ENCODE measurements at regions not wholly inside any gene's neighbourhood (a gene's known extent, or its start where the extent isn't known, plus 50 kb on each side); places are given as distances from the start of the nearest gene placed in this dataset.
"Not testable (repeated sequence)": the region's sequence is repeated elsewhere in the genome, so short reads cannot be mapped to it uniquely, and the experiment has no call there.

DNA sequence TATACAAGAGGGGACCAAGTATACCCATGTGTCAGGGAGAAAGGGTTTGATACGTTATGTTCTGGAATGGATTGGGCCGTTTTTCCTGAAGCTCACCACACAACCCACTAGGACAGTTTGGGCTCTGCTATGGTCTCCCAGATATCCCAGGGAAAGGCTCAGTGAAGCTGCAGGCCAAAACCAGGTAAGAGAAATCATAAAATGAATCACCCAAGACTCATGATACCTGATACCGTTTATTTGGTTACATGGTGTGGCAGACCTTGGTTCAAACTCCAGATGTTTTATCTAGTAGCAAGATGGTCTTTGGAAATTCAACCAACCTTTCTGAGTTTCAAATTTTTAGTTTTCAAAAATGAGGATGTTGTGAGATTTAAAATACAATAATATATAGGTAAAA, 177.6 kb downstream of the C12orf75 start:
- Histone ChIP-seq H3K18ac (ENCODE audit: low read depth in 1 of 2, low read length in 2 of 2) (no peak overlapping the region), H3K4ac (ENCODE audit: low read depth in 1 of 2, low read length in 2 of 2) (no peak overlapping the region), H3K23ac (ENCODE audit: low read length in 2 of 2) (no peak overlapping the region), H3K27ac (ENCODE audit: low read length, poor library complexity, severe bottlenecking) (peak overlapping the region; percentile 17), H3K36me3 (ENCODE audit: control insufficient read depth in 1 of 2, insufficient read depth in 2 of 2, low read depth in 1 of 2, low read length in 2 of 2) (no peaks in the 10 kb centered on the region), H3K9me3 (ENCODE audit: control insufficient read depth, low read length) (no peaks in the 10 kb centered on the region), H3K14ac (ENCODE audit: low read length in 2 of 2) (no peak overlapping the region), H3K9ac (ENCODE audit: low read length) (no peak overlapping the region), H3K79me1 (replicated peaks; ENCODE audit: low read length, poor library complexity, severe bottlenecking) (no peaks in the 10 kb centered on the region), H3K4me2 (ENCODE audit: low read length, poor library complexity, severe bottlenecking) (no peak overlapping the region), H4K8ac (ENCODE audit: low read length) (no peak overlapping the region), H2BK120ac (ENCODE audit: low read depth, low read length) (no peak overlapping the region), H2BK15ac (ENCODE audit: low read depth, poor library complexity, severe bottlenecking) (no peak overlapping the region), H2AFZ (ENCODE audit: low read depth, low read length) (no peak overlapping the region), H2AK5ac (ENCODE audit: low read length, severe bottlenecking) (no peak overlapping the region), H3K4me3 (ENCODE audit: insufficient read depth in 1 of 2, low read depth in 1 of 2, low read length in 2 of 2) (no peak overlapping the region), H2BK5ac (ENCODE audit: low read depth, low read length, poor library complexity, severe bottlenecking) (no peak overlapping the region), H3K4me1 (ENCODE audit: control insufficient read depth, insufficient read depth, low read depth, low read length) (peaks cover 5% of the 10 kb centered on the region), H4K91ac (ENCODE audit: low read length) (no peak overlapping the region), H2BK12ac (ENCODE audit: low read length in 2 of 2) (no peak overlapping the region), H3K27me3 (ENCODE audit: control insufficient read depth in 1 of 2, insufficient read depth in 1 of 2, low read length in 2 of 2) (peaks cover 0 to 18% of the 10 kb centered on the region in 2 experiments)
- 96% methylated on average over 3 of the region's 3 CpGs for WGBS
- DNase-seq, result no peak

DNA sequence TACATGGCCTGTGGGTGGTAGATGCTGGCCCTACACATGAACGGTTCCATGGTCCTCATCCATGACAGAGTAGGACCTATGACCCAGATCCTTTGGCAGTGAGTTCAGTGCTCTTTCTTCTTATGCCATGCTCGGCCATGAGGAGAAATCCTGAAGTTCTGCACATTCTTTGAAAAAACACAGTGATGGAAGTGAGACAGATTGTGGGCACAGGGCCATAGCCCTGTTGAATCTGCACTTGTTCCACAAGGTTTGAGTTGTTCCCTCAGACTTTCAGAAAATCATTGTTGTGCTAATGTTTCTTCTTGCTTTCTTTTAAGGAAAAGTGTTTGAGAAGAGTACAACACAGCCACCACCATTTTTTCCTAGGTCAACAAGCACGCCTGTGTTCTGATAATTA, 180.0 kb downstream of the C12orf75 start:
- no peak overlapping the region for H2BK12ac ChIP-seq (ENCODE audit: low read length in 2 of 2)
- no peak overlapping the region for H3K4me2 ChIP-seq (ENCODE audit: low read length, poor library complexity, severe bottlenecking)
- no peak overlapping the region for H3K18ac ChIP-seq (ENCODE audit: low read depth in 1 of 2, low read length in 2 of 2)
- DNase-seq, result no peak
- no peak overlapping the region for H3K4me3 ChIP-seq (ENCODE audit: insufficient read depth in 1 of 2, low read depth in 1 of 2, low read length in 2 of 2)
- no peak overlapping the region for H2AK5ac ChIP-seq (ENCODE audit: low read length, severe bottlenecking)
- no peak overlapping the region for H2BK15ac ChIP-seq (ENCODE audit: low read depth, poor library complexity, severe bottlenecking)
- no peak overlapping the region for H3K23ac ChIP-seq (ENCODE audit: low read length in 2 of 2)
- H2BK5ac ChIP-seq (ENCODE audit: low read depth, low read length, poor library complexity, severe bottlenecking), result no peak overlapping the region
- no peak overlapping the region for H3K27ac ChIP-seq (ENCODE audit: low read length, poor library complexity, severe bottlenecking)
- H4K8ac ChIP-seq (ENCODE audit: low read length), result no peak overlapping the region
- H3K4me1 ChIP-seq (ENCODE audit: control insufficient read depth, insufficient read depth, low read depth, low read length), result peaks cover 5% of the 10 kb centered on the region
- WGBS, result 87% methylated on average over 2 of the region's 3 CpGs
- H2AFZ ChIP-seq (ENCODE audit: low read depth, low read length), result no peak overlapping the region
- H4K91ac ChIP-seq (ENCODE audit: low read length), result no peak overlapping the region
- H2BK120ac ChIP-seq (ENCODE audit: low read depth, low read length), result no peak overlapping the region
- H3K79me1 ChIP-seq (replicated peaks; ENCODE audit: low read length, poor library complexity, severe bottlenecking), result no peaks in the 10 kb centered on the region
- H3K9ac ChIP-seq (ENCODE audit: low read length), result no peak overlapping the region
- H3K4ac ChIP-seq (ENCODE audit: low read depth in 1 of 2, low read length in 2 of 2), result no peak overlapping the region
- H3K14ac ChIP-seq (ENCODE audit: low read length in 2 of 2), result no peak overlapping the region
- no peaks in the 10 kb centered on the region for H3K36me3 ChIP-seq (ENCODE audit: control insufficient read depth in 1 of 2, insufficient read depth in 2 of 2, low read depth in 1 of 2, low read length in 2 of 2)
- H3K27me3 ChIP-seq (ENCODE audit: control insufficient read depth in 1 of 2, insufficient read depth in 1 of 2, low read length in 2 of 2), result peaks cover 0 to 14% of the 10 kb centered on the region in 2 experiments
- no peaks in the 10 kb centered on the region for H3K9me3 ChIP-seq (ENCODE audit: control insufficient read depth, low read length)

DNA sequence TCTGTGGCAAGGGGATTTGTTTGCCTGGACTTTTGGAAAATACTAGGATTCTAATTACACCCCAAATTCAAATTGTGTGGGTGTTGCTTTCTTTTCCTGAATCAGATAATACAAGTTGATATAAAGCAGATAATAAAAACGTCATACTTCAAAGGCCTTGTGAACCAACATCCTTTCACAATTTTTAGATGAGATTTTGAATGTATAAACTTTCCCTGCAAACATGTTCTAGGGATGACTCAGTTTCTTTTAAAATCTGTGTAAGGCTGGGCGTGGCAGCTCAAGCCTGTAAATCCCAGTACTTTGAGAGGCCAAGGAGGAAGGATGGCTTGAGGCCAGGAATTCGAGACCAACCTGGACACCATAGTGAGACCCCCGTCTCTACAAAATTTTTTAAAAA, 182.4 kb downstream of the C12orf75 start:
- not testable (repeated sequence) for H2AFZ ChIP-seq (ENCODE audit: low read depth, low read length); H2BK5ac ChIP-seq (ENCODE audit: low read depth, low read length, poor library complexity, severe bottlenecking); H2BK120ac ChIP-seq (ENCODE audit: low read depth, low read length); H3K9me3 ChIP-seq (ENCODE audit: control insufficient read depth, low read length); H3K27me3 ChIP-seq (ENCODE audit: control insufficient read depth in 1 of 2, insufficient read depth in 1 of 2, low read length in 2 of 2); H3K79me1 ChIP-seq (replicated peaks; ENCODE audit: low read length, poor library complexity, severe bottlenecking); H3K23ac ChIP-seq (ENCODE audit: low read length in 2 of 2); H3K9ac ChIP-seq (ENCODE audit: low read length); H4K91ac ChIP-seq (ENCODE audit: low read length); H3K4ac ChIP-seq (ENCODE audit: low read depth in 1 of 2, low read length in 2 of 2); H3K4me1 ChIP-seq (ENCODE audit: control insufficient read depth, insufficient read depth, low read depth, low read length); H3K14ac ChIP-seq (ENCODE audit: low read length in 2 of 2); H3K4me3 ChIP-seq (ENCODE audit: insufficient read depth in 1 of 2, low read depth in 1 of 2, low read length in 2 of 2); DNase-seq; H2BK12ac ChIP-seq (ENCODE audit: low read length in 2 of 2); H2BK15ac ChIP-seq (ENCODE audit: low read depth, poor library complexity, severe bottlenecking); H3K27ac ChIP-seq (ENCODE audit: low read length, poor library complexity, severe bottlenecking); H4K8ac ChIP-seq (ENCODE audit: low read length); H3K36me3 ChIP-seq (ENCODE audit: control insufficient read depth in 1 of 2, insufficient read depth in 2 of 2, low read depth in 1 of 2, low read length in 2 of 2); H3K4me2 ChIP-seq (ENCODE audit: low read length, poor library complexity, severe bottlenecking); H2AK5ac ChIP-seq (ENCODE audit: low read length, severe bottlenecking); H3K18ac ChIP-seq (ENCODE audit: low read depth in 1 of 2, low read length in 2 of 2)
- 89% methylated on average over 3 of the region's 4 CpGs for WGBS

DNA sequence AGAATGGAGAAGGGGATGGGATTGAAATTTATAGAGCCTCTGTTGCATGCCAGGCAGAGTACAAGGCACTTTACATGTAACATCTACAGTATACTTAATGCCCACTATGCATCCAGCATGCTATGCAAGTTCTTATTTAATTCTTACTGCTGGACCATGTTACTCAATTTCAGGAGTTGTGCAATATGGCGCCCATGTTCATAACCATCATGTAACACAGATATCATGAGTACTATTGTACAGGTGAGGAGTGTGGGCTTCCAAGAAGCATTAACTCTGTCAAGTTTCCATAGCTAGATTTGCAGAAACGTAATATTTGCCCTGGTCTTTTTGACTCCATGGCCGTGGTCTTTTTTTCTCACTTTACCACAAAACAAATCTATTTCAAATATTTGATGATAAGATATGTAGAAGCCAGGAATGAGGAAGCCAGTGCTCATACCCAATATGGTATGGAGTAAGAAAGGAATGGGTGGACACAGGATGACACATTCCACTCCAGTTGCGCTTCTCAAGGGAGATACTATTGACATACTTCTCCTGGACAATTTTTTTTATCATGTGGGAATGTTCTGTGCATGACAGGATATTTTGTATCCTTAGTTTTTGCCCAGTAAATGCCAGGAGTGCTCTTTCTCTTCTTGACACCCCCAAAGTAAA, 191.8 kb downstream of the C12orf75 start:
- H2BK12ac ChIP-seq (ENCODE audit: low read length in 2 of 2), result no peak overlapping the region
- H2BK15ac ChIP-seq (ENCODE audit: low read depth, poor library complexity, severe bottlenecking), result no peak overlapping the region

More for the DNA sequence above, 191.8 kb downstream of the C12orf75 start:
- Histone ChIP-seq H3K14ac (ENCODE audit: low read length in 2 of 2) (no peak overlapping the region), H3K4me2 (ENCODE audit: low read length, poor library complexity, severe bottlenecking) (no peak overlapping the region), H3K4me1 (ENCODE audit: control insufficient read depth, insufficient read depth, low read depth, low read length) (peaks cover 2% of the 10 kb centered on the region), H2BK5ac (ENCODE audit: low read depth, low read length, poor library complexity, severe bottlenecking) (no peak overlapping the region), H4K91ac (ENCODE audit: low read length) (no peak overlapping the region), H2AFZ (ENCODE audit: low read depth, low read length) (no peak overlapping the region), H4K8ac (ENCODE audit: low read length) (no peak overlapping the region), H3K79me1 (replicated peaks; ENCODE audit: low read length, poor library complexity, severe bottlenecking) (no peaks in the 10 kb centered on the region), H3K18ac (ENCODE audit: low read depth in 1 of 2, low read length in 2 of 2) (no peak overlapping the region), H2BK120ac (ENCODE audit: low read depth, low read length) (no peak overlapping the region), H3K9me3 (ENCODE audit: control insufficient read depth, low read length) (no peaks in the 10 kb centered on the region), H3K23ac (ENCODE audit: low read length in 2 of 2) (no peak overlapping the region), H3K27ac (ENCODE audit: low read length, poor library complexity, severe bottlenecking) (no peak overlapping the region), H2AK5ac (ENCODE audit: low read length, severe bottlenecking) (no peak overlapping the region), H3K4me3 (ENCODE audit: insufficient read depth in 1 of 2, low read depth in 1 of 2, low read length in 2 of 2) (no peak overlapping the region), H3K27me3 (ENCODE audit: control insufficient read depth in 1 of 2, insufficient read depth in 1 of 2, low read length in 2 of 2) (peaks cover 0 to 8% of the 10 kb centered on the region in 2 experiments), H3K36me3 (ENCODE audit: control insufficient read depth in 1 of 2, insufficient read depth in 2 of 2, low read depth in 1 of 2, low read length in 2 of 2) (no peaks in the 10 kb centered on the region), H3K9ac (ENCODE audit: low read length) (no peak overlapping the region), H3K4ac (ENCODE audit: low read depth in 1 of 2, low read length in 2 of 2) (no peak overlapping the region)
- peak; percentile 29 for DNase-seq
- 80% methylated on average over 2 of the region's 4 CpGs for WGBS

All from mesenchymal stem cell (in vitro differentiated cells and primary cell).